HG03565 (cell line): ENCODE measurements at regions not wholly inside any gene's neighbourhood (a gene's known extent, or its start where the extent isn't known, plus 50 kb on each side); places are given as distances from the start of the nearest gene placed in this dataset.

ENCODE experiments used
- ATAC-seq: cut with Tn5 transposase; IDR thresholded peaks from one replicate; pipeline ENCODE4 v1.9.1; 2021; ENCODE audit warnings: mild to moderate bottlenecking, moderate library complexity; ENCODE audit not compliant: unreplicated experiment

DNA sequence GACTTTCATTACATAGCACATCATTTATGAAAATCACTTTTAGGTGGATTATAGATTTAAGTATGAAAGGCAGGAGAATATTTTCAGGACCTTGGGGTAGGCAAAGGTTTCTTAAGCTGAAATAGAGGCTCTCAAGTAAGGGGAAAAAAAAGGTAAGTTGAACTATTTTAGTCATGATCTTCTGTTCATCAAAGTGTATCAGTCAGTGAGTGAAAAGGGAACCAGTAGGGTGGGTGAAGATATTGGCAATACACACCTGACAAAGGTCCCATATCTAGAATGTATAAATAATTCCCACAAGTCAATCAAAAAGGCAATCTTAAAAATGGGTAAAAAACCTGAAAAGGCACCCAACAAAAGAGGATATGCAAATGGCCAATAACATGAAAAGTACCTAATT lies 218.6 kb downstream of the KLF13 start:
- no peak for ATAC-seq

GRCh38 chr15:31550211-31550977 lies 223.8 kb downstream of the KLF13 start:
- no peak for ATAC-seq

- ATAC-seq, result no peak
Observed at GRCh38 chr15:31551323-31551722, 224.7 kb downstream of the KLF13 start.

DNA sequence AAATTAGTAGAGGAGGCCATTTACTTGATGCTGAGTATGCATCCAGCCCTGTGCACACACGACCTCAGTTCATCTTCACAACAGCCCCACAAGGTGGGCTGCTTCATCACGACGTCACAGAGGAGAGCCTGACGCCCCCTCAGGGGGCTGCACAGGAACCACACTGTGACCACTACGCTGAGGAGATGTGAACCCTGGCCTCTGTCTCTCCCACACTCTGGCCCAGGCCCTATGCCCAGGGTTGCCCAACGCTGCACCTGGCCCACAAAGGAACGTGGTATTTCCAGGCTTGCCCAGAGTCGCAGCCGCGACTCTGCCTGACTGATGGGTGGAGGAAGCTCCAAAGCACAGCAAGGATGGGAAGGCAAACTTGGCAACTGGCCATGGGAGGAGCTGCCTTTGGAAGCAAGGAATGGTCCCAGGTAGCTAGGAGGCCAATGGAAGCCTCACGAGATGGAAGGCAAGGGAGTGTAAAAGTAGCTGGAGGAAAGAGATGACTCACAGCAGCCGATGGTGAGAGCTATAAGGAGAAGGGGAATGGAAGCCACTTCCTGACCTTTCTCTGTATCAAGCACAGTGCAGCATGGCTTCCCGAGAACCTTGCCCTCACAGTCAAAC lies 226.0 kb downstream of the KLF13 start:
- no peak for ATAC-seq

DNA sequence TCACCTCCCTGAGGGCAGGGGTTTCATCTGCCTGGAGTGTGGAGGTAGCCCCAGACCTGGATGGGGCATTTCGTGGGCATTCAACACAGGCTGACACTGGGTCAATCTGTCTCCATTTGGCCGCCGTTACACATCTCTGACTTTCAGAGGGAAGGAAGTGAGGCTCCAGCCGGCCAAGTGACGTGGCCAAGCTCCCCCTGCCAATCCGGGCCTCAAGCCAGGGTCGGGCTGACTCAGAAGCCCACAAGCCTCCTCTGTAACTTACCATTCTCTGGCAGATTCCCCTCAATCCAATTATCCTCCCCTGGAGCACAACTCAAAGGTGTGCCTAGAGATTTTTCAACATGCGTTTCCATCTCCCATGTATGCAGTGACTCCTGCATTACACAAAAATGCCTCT lies 227.6 kb downstream of the KLF13 start:
- no peak for ATAC-seq

- no peak for ATAC-seq
Observed at GRCh38 chr15:31555022-31555421, 228.4 kb downstream of the KLF13 start.

GRCh38 chr15:31556494-31557150 lies 230.0 kb downstream of the KLF13 start:
- no peak for ATAC-seq

DNA sequence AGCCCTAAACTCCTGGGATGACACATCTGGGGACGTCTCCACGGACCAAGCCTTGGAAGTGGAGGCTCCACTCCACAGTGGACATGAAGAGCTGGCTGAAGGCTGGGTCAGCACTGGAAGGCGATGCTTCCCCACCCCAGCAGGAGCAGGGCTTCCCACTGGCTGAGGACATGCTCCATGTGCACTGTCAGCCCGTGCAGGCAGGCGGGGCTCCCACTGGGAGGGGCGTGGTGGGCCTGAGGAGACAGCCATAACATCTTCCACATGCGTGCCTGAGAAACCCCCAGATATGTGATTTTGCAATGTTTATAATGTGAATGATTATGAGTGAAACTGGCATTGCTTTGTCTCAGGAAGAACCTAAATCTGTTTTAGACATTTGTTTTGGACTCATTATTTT lies 231.3 kb downstream of the KLF13 start:
- ATAC-seq, result no peak

DNA sequence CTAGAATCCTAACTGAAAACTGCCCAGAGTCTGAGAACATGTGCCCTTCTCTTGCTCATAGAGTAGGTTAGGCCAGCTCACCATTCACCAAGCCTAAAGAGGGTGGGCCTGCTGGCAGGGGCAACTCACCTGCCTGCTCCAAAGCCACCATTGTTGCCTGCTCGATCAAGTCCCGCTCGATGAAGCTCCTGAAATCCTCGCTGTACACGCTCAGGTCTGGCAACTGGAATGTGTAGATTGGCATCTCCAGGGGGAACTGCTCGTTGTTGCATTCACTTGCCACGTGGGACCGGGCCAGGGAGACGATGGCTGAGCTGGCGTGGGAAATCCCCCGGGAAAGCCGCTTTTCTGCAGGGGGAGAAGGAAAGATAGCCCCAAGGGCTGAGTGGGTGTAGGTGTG lies 232.2 kb downstream of the KLF13 start:
- ATAC-seq, result no peak

GRCh38 chr15:31559786-31560185 lies 233.2 kb downstream of the KLF13 start:
- ATAC-seq, result no peak

GRCh38 chr15:31560643-31561042 lies 234.0 kb downstream of the KLF13 start:
- no peak for ATAC-seq

GRCh38 chr15:31561156-31561555 lies 234.5 kb downstream of the KLF13 start:
- no peak for ATAC-seq

GRCh38 chr15:31563001-31563400 lies 236.4 kb downstream of the KLF13 start:
- ATAC-seq, result no peak

DNA sequence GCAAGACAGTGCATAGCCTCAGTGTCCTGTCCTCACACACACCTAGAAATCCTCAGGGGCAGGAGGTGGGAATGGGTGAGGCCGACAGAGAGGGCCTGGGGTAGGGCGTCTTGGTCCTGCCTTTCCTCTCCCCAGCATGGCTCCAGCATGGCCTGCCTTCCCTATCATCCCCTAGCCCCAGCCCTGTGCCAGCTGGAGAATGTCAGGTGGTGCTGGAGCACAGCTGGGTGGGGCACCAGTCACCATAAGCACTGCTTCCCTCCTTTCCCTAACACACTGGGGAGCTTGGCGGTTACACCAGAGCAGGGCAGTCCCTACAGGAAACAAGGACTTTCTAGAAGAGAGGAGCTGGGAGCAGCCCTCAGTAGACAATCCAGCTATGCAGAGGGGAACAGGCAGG lies 236.8 kb downstream of the KLF13 start:
- ATAC-seq, result no peak

- ATAC-seq, result no peak
Observed at GRCh38 chr15:31567861-31568260, 241.2 kb downstream of the KLF13 start.

DNA sequence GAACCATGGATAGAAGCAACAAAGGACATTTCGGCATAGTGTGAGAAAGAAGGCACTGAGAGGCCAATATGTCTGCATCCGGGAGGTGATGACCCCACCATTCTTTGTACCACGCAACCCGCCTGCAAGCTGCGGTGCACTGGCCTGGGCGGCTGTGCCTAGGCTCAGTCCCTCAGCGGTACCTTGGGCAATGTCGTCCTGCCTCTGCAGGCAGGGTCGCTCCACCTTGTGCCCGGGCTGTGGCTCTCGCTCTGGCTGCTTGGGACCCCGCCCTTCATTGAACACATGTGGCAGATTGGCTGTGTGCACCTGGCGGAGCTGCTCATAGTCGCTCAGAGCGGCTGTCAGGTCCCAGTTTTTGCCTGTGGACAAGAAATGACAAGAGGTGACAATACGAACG lies 243.2 kb downstream of the KLF13 start:
- no peak for ATAC-seq

DNA sequence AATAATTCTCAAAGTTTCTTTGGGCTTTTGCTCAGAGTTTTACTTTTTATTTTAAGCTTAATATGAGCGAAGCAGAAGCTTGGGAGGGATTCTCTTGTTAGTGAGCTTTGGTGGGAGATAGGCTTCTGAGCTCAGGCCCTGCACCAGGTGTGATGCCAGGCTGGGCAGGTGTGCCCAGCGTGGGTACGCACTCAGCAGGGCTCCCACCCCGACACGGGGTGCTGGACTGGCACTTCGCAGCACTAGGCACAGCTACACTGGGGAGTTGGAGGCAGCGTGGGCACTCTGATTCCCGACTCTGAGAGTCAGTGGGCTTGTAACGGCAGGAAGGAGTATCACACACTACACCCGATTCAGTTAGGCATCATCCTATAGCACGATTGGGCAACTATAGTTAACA lies 244.0 kb downstream of the KLF13 start:
- no peak for ATAC-seq

DNA sequence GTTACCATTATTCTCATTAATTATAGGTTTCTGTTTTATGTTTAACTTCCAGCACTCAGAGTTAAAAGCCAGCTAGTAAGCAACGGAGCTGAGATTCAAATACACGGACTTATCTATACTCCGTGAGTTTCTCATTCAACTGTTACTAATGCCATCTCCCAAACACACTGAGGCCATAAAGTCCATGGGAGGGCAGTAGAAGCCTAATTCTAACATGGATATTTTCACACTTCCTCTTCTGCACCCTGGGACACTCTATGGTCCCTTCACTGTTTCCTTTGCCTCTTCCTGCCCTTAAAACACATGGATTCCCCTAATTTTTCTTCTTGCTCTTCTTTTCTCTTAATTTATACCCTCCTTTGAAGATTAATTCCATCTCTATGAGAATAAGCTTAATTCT lies 245.0 kb downstream of the KLF13 start:
- no peak for ATAC-seq

DNA sequence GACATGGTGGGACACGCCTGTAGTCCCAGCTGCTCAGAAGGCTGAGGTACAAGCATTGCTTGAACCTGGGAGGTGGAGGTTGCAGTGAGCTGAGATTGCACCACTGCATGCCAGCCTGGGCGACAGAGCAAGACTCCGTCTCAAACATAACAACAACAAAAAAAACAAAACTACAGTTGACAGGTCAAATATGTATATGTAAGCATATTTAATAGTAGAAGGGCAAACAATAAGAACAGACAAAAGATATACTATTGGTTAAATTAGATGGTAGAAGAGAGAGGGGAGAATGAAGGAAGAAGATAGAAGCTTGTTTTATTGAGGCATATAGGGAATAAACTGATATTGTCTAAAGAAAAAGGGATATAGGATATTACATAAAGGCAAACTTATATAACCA lies 247.1 kb downstream of the KLF13 start:
- no peak for ATAC-seq

GRCh38 chr15:31574766-31575165 lies 248.1 kb downstream of the KLF13 start:
- no peak for ATAC-seq

DNA sequence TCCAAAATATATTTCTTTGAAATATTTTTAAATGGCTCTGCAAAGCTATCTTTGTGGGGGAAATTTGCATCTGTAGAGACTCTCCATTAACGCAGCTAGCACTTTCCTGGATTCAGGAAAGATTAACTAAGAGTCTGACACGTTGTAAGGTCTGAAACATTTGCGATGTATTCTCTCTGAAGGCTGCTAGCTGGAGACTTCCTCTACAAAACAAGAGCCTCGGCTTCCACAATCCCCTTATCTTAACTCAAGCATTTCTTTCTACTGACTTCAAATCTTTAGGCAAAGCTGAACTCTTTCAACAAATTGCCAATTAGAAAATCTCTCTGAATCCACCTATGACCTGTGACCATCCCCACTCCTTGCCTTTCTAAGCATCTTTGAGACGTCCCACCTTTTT lies 250.5 kb downstream of the KLF13 start:
- ATAC-seq, result no peak

DNA sequence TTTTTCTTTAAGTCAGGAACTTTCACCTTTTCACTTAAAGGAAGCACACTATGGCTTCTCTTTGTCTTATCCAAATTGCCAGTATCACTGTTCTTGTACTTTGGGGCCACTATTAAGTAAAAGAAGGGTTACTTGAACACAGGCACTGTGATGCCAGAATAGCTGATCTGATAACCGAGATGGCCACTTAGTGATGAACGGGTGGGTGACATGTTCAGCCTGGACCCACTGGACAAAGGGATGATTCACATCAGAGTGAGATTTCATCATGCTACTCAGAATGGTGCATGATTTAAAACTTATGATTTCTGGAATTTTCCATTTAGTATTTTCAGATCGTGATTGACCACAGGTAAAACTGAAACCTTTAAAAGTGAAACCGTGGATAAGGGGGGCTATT lies 252.6 kb downstream of the KLF13 start:
- ATAC-seq, result no peak
